ENCODE measurements at regions not wholly inside any gene's neighbourhood (a gene's known extent, or its start where the extent isn't known, plus 50 kb on each side); places are given as distances from the start of the nearest gene placed in this dataset.

- TF ChIP-seq TEAD4 (IDR thresholded peaks at IDR 0.05) (no peak), EP300 (IDR thresholded peaks at IDR 0.05; ENCODE audit: borderline replicate concordance) (no peak)
Observed at GRCh38 chr11:11142430-11142829, 210.6 kb downstream of the CSNK2A3 start.

Data from Ishikawa (cell line).